Heart left ventricle (tissue), 13 donors: ENCODE measurements at regions not wholly inside any gene's neighbourhood (a gene's known extent, or its start where the extent isn't known, plus 50 kb on each side); places are given as distances from the start of the nearest gene placed in this dataset.

ENCODE experiments used
- POLR2A ChIP-seq, 2 donors: fragments of 450-650 bp; IDR thresholded peaks; one replicate each; pipeline ENCODE4 v1.6.1; 2017; ENCODE audit warnings: antibody characterized with exemption in 2 of 2, mild to moderate bottlenecking in 2 of 2, moderate library complexity in 2 of 2
- TF ChIP-seq, protein P1 (sequence below), 12 donors: fragments of 200-600 bp; sonication (generic) in 4 of 12; IDR thresholded peaks; one replicate each; pipeline versions ENCODE4 v1.5.0 to v1.8.0; 2018 to 2022; ENCODE audit warnings: antibody characterized with exemption in 12 of 12, mild to moderate bottlenecking in 5 of 12
- donor health status: ischemic (EF 13 %, LVEDD 7.1; RV severe dilation, severe dysfunction).
- donor health status: DM: no; HTN: yes; CAD: no.
- donor health status: DM: no; HTN: no; CAD: no.
- donor health status: ischemic (EF 25% LVEDD 6.9; RV normal size, moderate dysfunction).
- donor health status: ischemic (EF 25% LVEDD 5.7; RV mildly dilated, moderate dysfunction).
- donor health status: ischemic (EF 35%, LVEDD 5.7; RV mildly dilated, moderate dysfunction).
- donor health status: nonischemic (EF 11% LVEDD 7.7; RV severe dilation, severe dysfunction).
- donor health status: DM: yes; HTN: yes; CAD: no.
- donor health status: PGD.
- donor health status: ischemic (EF 29% LVEDD 5.4; RV normal size, mild dysfunction).
- donor health status: nonischemic (EF 23%, LVEDD 6.1; RV moderate dilation, normal function).

DNA sequence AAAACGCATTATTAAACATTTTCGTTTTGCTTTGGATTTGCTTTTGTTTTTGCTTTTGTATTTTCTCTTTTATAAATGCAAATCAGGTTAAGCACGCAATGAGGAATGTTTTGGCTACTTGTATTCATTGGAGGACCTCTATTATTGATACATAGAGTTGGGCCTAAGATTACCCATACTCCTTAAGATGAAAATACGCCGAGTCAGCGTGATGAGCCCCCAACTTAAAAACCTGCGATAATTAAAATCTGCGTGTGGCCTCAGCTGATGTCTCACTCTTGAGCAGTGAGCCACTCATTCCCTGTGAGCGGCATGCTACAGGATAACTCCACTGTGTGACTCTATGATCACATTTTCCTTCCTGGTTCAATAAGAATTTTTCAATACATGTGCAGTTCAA is 518.3 kb downstream of the IRX1 start:
- TF ChIP-seq, protein P1, sequence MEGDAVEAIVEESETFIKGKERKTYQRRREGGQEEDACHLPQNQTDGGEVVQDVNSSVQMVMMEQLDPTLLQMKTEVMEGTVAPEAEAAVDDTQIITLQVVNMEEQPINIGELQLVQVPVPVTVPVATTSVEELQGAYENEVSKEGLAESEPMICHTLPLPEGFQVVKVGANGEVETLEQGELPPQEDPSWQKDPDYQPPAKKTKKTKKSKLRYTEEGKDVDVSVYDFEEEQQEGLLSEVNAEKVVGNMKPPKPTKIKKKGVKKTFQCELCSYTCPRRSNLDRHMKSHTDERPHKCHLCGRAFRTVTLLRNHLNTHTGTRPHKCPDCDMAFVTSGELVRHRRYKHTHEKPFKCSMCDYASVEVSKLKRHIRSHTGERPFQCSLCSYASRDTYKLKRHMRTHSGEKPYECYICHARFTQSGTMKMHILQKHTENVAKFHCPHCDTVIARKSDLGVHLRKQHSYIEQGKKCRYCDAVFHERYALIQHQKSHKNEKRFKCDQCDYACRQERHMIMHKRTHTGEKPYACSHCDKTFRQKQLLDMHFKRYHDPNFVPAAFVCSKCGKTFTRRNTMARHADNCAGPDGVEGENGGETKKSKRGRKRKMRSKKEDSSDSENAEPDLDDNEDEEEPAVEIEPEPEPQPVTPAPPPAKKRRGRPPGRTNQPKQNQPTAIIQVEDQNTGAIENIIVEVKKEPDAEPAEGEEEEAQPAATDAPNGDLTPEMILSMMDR (IDR thresholded peaks at IDR 0.05) = no peak
- TF ChIP-seq POLR2A (IDR thresholded peaks at IDR 0.05) = no peak
